ENCODE measurements at regions not wholly inside any gene's neighbourhood (a gene's known extent, or its start where the extent isn't known, plus 50 kb on each side); places are given as distances from the start of the nearest gene placed in this dataset.
"Not testable (repeated sequence)": the region's sequence is repeated elsewhere in the genome, so short reads cannot be mapped to it uniquely, and the experiment has no call there.

DNA sequence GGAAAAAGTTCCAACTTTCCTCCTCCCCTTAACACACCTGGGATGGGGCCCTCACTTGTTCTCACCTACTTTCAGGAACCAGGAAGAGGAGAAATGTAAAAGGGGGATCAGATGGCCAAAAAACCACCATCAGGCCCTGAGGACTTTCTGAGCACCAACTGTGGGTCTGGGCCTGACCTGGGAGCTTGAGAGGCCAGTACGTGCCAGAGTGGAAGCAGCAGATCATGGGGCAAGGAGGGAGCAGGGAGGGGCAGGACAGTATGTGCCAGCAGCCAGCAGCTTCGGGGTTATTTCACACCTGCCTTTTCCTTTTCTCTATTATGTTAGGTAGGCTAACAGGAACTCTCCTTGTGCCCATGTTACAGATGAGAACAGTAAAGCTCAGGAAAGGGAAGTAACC, 118.8 kb upstream of the UNC5B start:
- peaks cover 45% of the 10 kb centered on the region for H3K4me1 Mint-ChIP-seq
- H3K27me3 Mint-ChIP-seq (ENCODE audit: low read depth, poor library complexity): peaks cover 20% of the 10 kb centered on the region
- H3K9me3 Mint-ChIP-seq: peaks cover 11% of the 10 kb centered on the region
- no peak overlapping the region for H3K4me3 Mint-ChIP-seq
- H3K27ac Mint-ChIP-seq: no peak overlapping the region
- TF ChIP-seq, protein P1, sequence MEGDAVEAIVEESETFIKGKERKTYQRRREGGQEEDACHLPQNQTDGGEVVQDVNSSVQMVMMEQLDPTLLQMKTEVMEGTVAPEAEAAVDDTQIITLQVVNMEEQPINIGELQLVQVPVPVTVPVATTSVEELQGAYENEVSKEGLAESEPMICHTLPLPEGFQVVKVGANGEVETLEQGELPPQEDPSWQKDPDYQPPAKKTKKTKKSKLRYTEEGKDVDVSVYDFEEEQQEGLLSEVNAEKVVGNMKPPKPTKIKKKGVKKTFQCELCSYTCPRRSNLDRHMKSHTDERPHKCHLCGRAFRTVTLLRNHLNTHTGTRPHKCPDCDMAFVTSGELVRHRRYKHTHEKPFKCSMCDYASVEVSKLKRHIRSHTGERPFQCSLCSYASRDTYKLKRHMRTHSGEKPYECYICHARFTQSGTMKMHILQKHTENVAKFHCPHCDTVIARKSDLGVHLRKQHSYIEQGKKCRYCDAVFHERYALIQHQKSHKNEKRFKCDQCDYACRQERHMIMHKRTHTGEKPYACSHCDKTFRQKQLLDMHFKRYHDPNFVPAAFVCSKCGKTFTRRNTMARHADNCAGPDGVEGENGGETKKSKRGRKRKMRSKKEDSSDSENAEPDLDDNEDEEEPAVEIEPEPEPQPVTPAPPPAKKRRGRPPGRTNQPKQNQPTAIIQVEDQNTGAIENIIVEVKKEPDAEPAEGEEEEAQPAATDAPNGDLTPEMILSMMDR (IDR thresholded peaks at IDR 0.05): no peak
- no peaks in the 10 kb centered on the region for H3K36me3 Mint-ChIP-seq (ENCODE audit: low read depth)
- no peak for DNase-seq

DNA sequence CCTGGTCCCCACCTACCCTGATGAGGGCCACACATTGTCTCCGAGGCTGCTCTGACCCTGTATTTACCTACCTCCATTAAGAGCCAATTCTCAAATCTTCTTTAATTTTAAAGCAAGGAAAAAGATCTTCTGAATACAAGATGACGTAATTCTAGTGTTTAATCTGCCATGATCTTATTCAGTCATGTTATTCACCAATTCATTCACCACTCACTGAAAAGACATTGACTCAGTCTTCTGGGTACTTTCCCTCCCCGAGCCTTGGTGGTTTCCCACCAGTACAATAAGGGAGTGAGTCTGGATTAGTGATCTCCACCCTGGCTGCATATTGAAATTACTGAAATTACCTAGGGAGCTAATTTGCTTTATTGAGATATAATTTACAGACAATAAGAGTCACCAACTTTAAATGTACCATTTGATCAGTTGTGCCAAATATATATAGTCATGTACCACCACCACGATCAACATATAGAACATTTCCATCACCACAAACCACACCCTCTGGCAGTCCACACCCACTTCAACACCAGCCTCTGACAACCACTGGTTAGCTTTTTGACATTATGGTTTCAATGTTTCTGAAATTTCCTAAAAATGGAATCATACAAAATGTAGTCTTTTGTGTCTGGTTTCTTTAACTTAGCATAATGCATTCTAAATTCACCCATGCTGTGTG, 117.5 kb upstream of the UNC5B start:
- H3K36me3 Mint-ChIP-seq (ENCODE audit: low read depth): no peaks in the 10 kb centered on the region
- no peak for DNase-seq
- peaks cover 45% of the 10 kb centered on the region for H3K4me1 Mint-ChIP-seq
- peaks cover 11% of the 10 kb centered on the region for H3K9me3 Mint-ChIP-seq
- TF ChIP-seq, protein P1 (IDR thresholded peaks at IDR 0.05): no peak
- H3K4me3 Mint-ChIP-seq: no peak overlapping the region
- H3K27ac Mint-ChIP-seq: no peak overlapping the region
- H3K27me3 Mint-ChIP-seq (ENCODE audit: low read depth, poor library complexity): peaks cover 33% of the 10 kb centered on the region

DNA sequence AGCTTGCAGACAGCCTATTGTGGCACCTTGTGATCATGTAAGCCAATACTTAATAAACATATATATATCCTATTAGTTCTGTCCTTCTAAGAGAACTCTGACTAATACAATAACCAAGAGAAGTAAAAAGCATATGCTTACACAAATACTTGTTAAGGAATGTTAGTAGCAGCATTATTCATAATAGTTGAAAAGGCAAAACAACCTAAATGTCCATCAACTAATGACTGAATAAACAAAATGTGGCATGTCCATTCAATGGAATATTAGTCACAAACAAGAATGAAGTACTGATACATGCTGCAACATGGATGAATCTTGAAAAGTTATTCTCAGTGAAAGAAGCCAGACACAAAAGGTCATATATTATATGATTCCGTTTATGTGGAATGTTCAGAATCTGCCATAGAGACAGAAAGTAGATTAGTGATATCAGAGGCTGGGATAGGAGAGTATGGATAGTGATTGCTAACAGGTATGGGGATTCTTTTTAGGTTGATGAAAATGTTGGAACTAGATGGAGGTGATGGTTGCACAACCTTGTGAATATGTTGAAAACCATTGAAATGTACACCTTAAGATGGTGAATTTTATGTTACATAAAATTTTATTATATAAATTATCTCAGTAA, 112.5 kb upstream of the UNC5B start:
- H3K4me1 Mint-ChIP-seq: peaks cover 15% of the 10 kb centered on the region
- peaks cover 11% of the 10 kb centered on the region for H3K9me3 Mint-ChIP-seq
- DNase-seq: no peak
- H3K27ac Mint-ChIP-seq: no peak overlapping the region
- H3K36me3 Mint-ChIP-seq (ENCODE audit: low read depth): no peaks in the 10 kb centered on the region
- no peak overlapping the region for H3K4me3 Mint-ChIP-seq
- TF ChIP-seq, protein P1 (IDR thresholded peaks at IDR 0.05): no peak
- peaks cover 42% of the 10 kb centered on the region for H3K27me3 Mint-ChIP-seq (ENCODE audit: low read depth, poor library complexity)

DNA sequence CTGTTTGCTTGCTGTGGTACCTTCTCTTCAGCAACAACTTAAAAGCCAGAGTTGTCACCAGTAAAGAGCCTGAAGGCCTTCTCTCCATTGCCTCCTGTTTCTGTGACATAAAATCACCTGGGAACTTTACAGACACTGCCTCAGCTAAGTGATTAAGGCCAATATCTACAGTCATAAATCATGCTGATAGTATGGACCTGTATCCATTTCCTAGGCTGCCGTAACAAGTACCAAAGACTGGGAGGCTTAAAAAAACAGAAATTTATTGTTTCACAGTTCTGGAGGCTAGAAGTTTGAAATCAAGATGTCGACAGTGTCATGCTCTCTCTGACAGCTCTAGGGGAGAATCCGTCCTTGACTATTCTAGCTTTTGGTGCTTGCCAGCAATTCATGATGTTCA, 108.4 kb upstream of the UNC5B start:
- Mint-ChIP-seq H3K36me3 (ENCODE audit: low read depth) (no peaks in the 10 kb centered on the region), H3K27me3 (ENCODE audit: low read depth, poor library complexity) (peaks cover 24% of the 10 kb centered on the region), H3K9me3 (peaks cover 15% of the 10 kb centered on the region), H3K4me1 (peaks cover 15% of the 10 kb centered on the region), H3K4me3 (no peak overlapping the region), H3K27ac (no peak overlapping the region)
- no peak for DNase-seq
- TF ChIP-seq, protein P1 (IDR thresholded peaks at IDR 0.05): no peak

DNA sequence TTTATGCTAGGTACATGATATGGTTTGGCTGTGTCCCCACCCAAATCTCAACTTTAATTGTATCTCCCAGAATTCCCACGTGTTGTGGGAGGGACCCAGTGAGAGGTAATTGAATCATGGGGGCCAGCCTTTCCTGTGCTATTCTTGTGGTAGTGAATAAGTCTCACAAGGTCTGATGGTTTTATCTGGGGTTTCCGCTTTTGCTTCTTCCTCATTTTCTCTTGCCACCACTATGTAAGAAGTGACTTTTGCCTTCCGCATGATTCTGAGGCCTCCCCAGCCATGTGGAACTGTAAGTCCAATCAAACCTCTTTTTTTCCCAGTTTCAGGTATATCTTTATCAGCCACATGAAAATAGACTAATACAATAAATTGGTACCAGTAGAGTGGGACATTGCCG, 106.2 kb upstream of the UNC5B start:
- not testable (repeated sequence) for DNase-seq; H3K36me3 Mint-ChIP-seq (ENCODE audit: low read depth); H3K4me3 Mint-ChIP-seq; H3K27ac Mint-ChIP-seq; H3K27me3 Mint-ChIP-seq (ENCODE audit: low read depth, poor library complexity)
- Mint-ChIP-seq H3K4me1 (peaks cover 15% of the 10 kb centered on the region), H3K9me3 (peaks cover 19% of the 10 kb centered on the region)

DNA sequence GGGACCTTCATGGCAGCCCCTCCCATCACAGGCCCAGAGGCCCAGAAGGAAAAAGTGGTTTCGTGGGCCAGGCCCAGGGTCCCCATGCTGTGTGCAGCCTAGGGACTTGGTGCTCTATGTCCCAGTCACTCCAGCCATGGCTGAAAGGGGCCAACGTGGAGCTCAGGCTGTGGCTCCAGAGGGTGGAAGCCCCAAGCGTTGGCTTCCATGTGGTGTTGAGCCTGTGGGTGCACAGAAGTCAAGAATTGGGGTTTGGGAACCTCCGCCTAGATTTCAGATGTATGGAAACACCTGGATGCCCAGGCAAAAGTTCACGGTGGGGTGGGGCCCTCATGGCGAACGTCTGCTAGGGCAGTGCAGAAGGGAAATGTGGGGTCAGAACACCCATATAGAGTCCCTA, 105.3 kb upstream of the UNC5B start:
- H3K27me3 Mint-ChIP-seq (ENCODE audit: low read depth, poor library complexity); DNase-seq; H3K27ac Mint-ChIP-seq; H3K4me3 Mint-ChIP-seq; H3K36me3 Mint-ChIP-seq (ENCODE audit: low read depth): not testable (repeated sequence)
- Mint-ChIP-seq H3K4me1 (peaks cover 15% of the 10 kb centered on the region), H3K9me3 (peaks cover 23% of the 10 kb centered on the region)

DNA sequence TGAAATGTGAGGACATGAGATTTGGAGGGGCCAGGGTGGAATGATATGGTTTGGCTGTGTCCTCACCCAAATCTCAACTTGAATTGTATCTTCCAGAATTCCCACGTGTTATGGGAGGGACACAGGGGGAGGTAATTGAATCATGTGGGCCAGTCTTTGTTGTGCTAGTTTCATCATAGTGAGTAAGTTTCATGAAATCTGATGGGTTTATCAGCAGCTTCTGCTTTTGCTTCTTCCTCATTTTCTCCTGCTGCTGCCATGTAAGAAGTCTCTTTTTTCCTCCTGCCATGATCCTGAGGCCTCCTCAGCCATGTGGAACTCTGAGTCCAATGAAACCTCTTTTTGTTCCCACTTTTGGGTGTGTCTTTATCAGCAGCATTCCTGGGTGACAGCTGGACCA, 104.3 kb upstream of the UNC5B start:
- H3K27ac Mint-ChIP-seq; H3K4me3 Mint-ChIP-seq; H3K36me3 Mint-ChIP-seq (ENCODE audit: low read depth); DNase-seq; H3K27me3 Mint-ChIP-seq (ENCODE audit: low read depth, poor library complexity): not testable (repeated sequence)
- Mint-ChIP-seq H3K9me3 (peaks cover 29% of the 10 kb centered on the region), H3K4me1 (peaks cover 15% of the 10 kb centered on the region)

Measured in nephron progenitor cell (in vitro differentiated cells).